SK-N-SH treated with all-trans-retinoic acid at 6 μM for 48 hours (cell line): ENCODE measurements at regions not wholly inside any gene's neighbourhood (a gene's known extent, or its start where the extent isn't known, plus 50 kb on each side); places are given as distances from the start of the nearest gene placed in this dataset.

Source experiments
- ATAC-seq: fragments of 200-7000 bp; cut with Tn5 transposase; 3 replicates; pipeline ENCODE4 v1.9.1; 2020; ENCODE audit warnings: mild to moderate bottlenecking, moderate library complexity
- ARNTL ChIP-seq: fragments of 450-650 bp; formaldehyde crosslinking; IDR thresholded peaks from 2 replicates; pipeline ENCODE4 v1.5.0; 2020; ENCODE audit warnings: low read depth, mild to moderate bottlenecking, moderate library complexity, borderline replicate concordance
- BACH2 ChIP-seq: fragments of 250-450 bp; sonication (Bioruptor Pico); IDR thresholded peaks from 2 replicates; pipeline ENCODE4 v1.9.0; 2021; ENCODE audit warnings: mild to moderate bottlenecking, borderline replicate concordance
- CREB5 ChIP-seq: fragments of 250-450 bp; sonication (Bioruptor Pico); IDR thresholded peaks from 2 replicates; pipeline ENCODE4 v1.5.1; 2020; ENCODE audit warnings: low read depth, mild to moderate bottlenecking, moderate library complexity
- CSDC2 ChIP-seq: fragments of 250-450 bp; sonication (Bioruptor Pico); IDR thresholded peaks from 2 replicates; pipeline ENCODE4 v1.5.0; 2020; ENCODE audit warnings: mild to moderate bottlenecking, moderate library complexity
- CSRNP3 ChIP-seq: fragments of 250-450 bp; sonication (Bioruptor Pico); IDR thresholded peaks from 2 replicates; pipeline ENCODE4 v1.5.1; 2021; ENCODE audit warnings: mild to moderate bottlenecking, moderate library complexity
- GLIS3 ChIP-seq: fragments of 250-450 bp; sonication (Bioruptor Pico); IDR thresholded peaks from 2 replicates; pipeline ENCODE4 v1.5.0; 2020; ENCODE audit warnings: mild to moderate bottlenecking, moderate library complexity
- ISL1 ChIP-seq: fragments of 250-450 bp; sonication (Bioruptor Pico); IDR thresholded peaks from 2 replicates; pipeline ENCODE4 v2.1.2; 2022; ENCODE audit warnings: mild to moderate bottlenecking, moderate library complexity
- OSR1 ChIP-seq: fragments of 250-450 bp; sonication (Bioruptor Pico); IDR thresholded peaks from 2 replicates; pipeline ENCODE4 v1.8.0; 2022; ENCODE audit warnings: moderate library complexity, mild to moderate bottlenecking, inconsistent platforms
- PATZ1 ChIP-seq: fragments of 250-450 bp; sonication (Bioruptor Pico); IDR thresholded peaks from 2 replicates; pipeline ENCODE4 v1.8.0; 2020; ENCODE audit warnings: mild to moderate bottlenecking, moderate library complexity, borderline replicate concordance
- POU6F1 ChIP-seq: fragments of 250-450 bp; sonication (Bioruptor Pico); IDR thresholded peaks from 2 replicates; pipeline ENCODE4 v1.8.0; 2021; ENCODE audit warnings: low read depth, mild to moderate bottlenecking, moderate library complexity, borderline replicate concordance
- PPARA ChIP-seq: fragments of 250-450 bp; sonication (Bioruptor Pico); IDR thresholded peaks from 2 replicates; pipeline ENCODE4 v1.5.0; 2020; ENCODE audit warnings: mild to moderate bottlenecking, borderline replicate concordance
- RARB ChIP-seq: fragments of 250-450 bp; sonication (Bioruptor Pico); IDR thresholded peaks from 2 replicates; pipeline ENCODE4 v1.8.0; 2021; ENCODE audit warnings: mild to moderate bottlenecking, moderate library complexity
- SNAI2 ChIP-seq: fragments of 250-450 bp; sonication (Bioruptor Pico); IDR thresholded peaks from 2 replicates; pipeline ENCODE4 v1.5.0; 2020; ENCODE audit warnings: mild to moderate bottlenecking, moderate library complexity
- TOX ChIP-seq: fragments of 250-450 bp; sonication (Bioruptor Pico); IDR thresholded peaks from 2 replicates; pipeline ENCODE4 v1.8.0; 2021; ENCODE audit warnings: mild to moderate bottlenecking, moderate library complexity, borderline replicate concordance
- TSHZ2 ChIP-seq: fragments of 250-450 bp; sonication (Bioruptor Pico); IDR thresholded peaks from 2 replicates; pipeline ENCODE4 v1.5.0; 2020; ENCODE audit warnings: mild to moderate bottlenecking, moderate library complexity
- ZC3H10 ChIP-seq: fragments of 250-450 bp; sonication (Bioruptor Pico); IDR thresholded peaks from 2 replicates; pipeline ENCODE4 v1.5.1; 2021; ENCODE audit warnings: mild to moderate bottlenecking, moderate library complexity
- ZFP3 ChIP-seq: fragments of 250-450 bp; sonication (Bioruptor Pico); IDR thresholded peaks from 2 replicates; pipeline ENCODE4 v1.5.0; 2020; ENCODE audit warnings: mild to moderate bottlenecking, moderate library complexity
- ZFP30 ChIP-seq: fragments of 450-650 bp; formaldehyde crosslinking; IDR thresholded peaks from 2 replicates; pipeline ENCODE4 v1.5.0; 2022; ENCODE audit warnings: mild to moderate bottlenecking, moderate library complexity
- ZNF565 ChIP-seq: fragments of 450-650 bp; formaldehyde crosslinking; conservative IDR thresholded peaks from 2 replicates; pipeline ENCODE4 v1.5.0; 2020; ENCODE audit warnings: low read depth, mild to moderate bottlenecking, moderate library complexity
- ZNF70 ChIP-seq: fragments of 450-650 bp; formaldehyde crosslinking; IDR thresholded peaks from 2 replicates; pipeline ENCODE4 v1.5.0; 2020; ENCODE audit warnings: mild to moderate bottlenecking, moderate library complexity
- ZNF8 ChIP-seq: fragments of 450-650 bp; formaldehyde crosslinking; IDR thresholded peaks from 2 replicates; pipeline ENCODE4 v1.5.0; 2020; ENCODE audit warnings: mild to moderate bottlenecking, moderate library complexity

GRCh38 chr2:212708355-212708754 lies 169.8 kb upstream of the ERBB4 start (continued):
- no peak for TF ChIP-seq PATZ1 (CRISPR knock-in tag)
- no peak for TF ChIP-seq SNAI2 (CRISPR knock-in tag)
- TF ChIP-seq ZNF70 (CRISPR knock-in tag): no peak
- no peak for TF ChIP-seq GLIS3 (CRISPR knock-in tag)
- no peak for TF ChIP-seq ZNF8
- no peak for TF ChIP-seq ISL1 (CRISPR knock-in tag)
- TF ChIP-seq CSDC2 (CRISPR knock-in tag): no peak
- TF ChIP-seq ARNTL (CRISPR knock-in tag): no peak
- TF ChIP-seq TOX (CRISPR knock-in tag): no peak

GRCh38 chr2:212695426-212695825 lies 156.8 kb upstream of the ERBB4 start:
- no peak for ATAC-seq
- TF ChIP-seq CSDC2 (CRISPR knock-in tag) (no peak), SNAI2 (CRISPR knock-in tag) (no peak), TOX (CRISPR knock-in tag) (no peak), ZFP30 (CRISPR knock-in tag) (no peak), RARB (CRISPR knock-in tag) (no peak), ZNF70 (CRISPR knock-in tag) (no peak), OSR1 (CRISPR knock-in tag) (no peak), ZNF8 (no peak), ISL1 (CRISPR knock-in tag) (no peak)

- no peak for ATAC-seq
- no peak for TF ChIP-seq CREB5 (CRISPR knock-in tag)
- TF ChIP-seq ZFP30 (CRISPR knock-in tag): no peak
- no peak for TF ChIP-seq TSHZ2
- no peak for TF ChIP-seq ZNF565 (CRISPR knock-in tag)
- TF ChIP-seq RARB (CRISPR knock-in tag): no peak
- no peak for TF ChIP-seq CSDC2 (CRISPR knock-in tag)
- no peak for TF ChIP-seq TOX (CRISPR knock-in tag)
- no peak for TF ChIP-seq SNAI2 (CRISPR knock-in tag)
- no peak for TF ChIP-seq ZFP3 (CRISPR knock-in tag)
- TF ChIP-seq PATZ1 (CRISPR knock-in tag): no peak
- TF ChIP-seq OSR1 (CRISPR knock-in tag): no peak
- TF ChIP-seq ZNF70 (CRISPR knock-in tag): no peak
- no peak for TF ChIP-seq ZC3H10 (CRISPR knock-in tag)
- TF ChIP-seq ZNF8: no peak
- no peak for TF ChIP-seq GLIS3 (CRISPR knock-in tag)
- no peak for TF ChIP-seq POU6F1
- TF ChIP-seq PPARA (CRISPR knock-in tag): no peak
- no peak for TF ChIP-seq CSRNP3 (CRISPR knock-in tag)
- TF ChIP-seq ARNTL (CRISPR knock-in tag): no peak
- no peak for TF ChIP-seq BACH2 (CRISPR knock-in tag)
- TF ChIP-seq, all 23 proteins: peak for 0
Measured at GRCh38 chr2:212694398-212694797, 155.8 kb upstream of the ERBB4 start.
